Left renal cortex interstitium (tissue), 4 donors: ENCODE measurements at regions not wholly inside any gene's neighbourhood (a gene's known extent, or its start where the extent isn't known, plus 50 kb on each side); places are given as distances from the start of the nearest gene placed in this dataset.
A peak's percentile ranks its signal among the peaks of the same experiment; 100 is the strongest.
"Not testable (repeated sequence)": the region's sequence is repeated elsewhere in the genome, so short reads cannot be mapped to it uniquely, and the experiment has no call there.

Experiments used
- DNase-seq, 4 donors: peaks; one replicate each; pipeline ENCODE4 v3.0.0-alpha.2; 2013; ENCODE audit warnings: low read depth in 4 of 4, low spot score in 2 of 4, missing footprints in 1 of 4

DNA sequence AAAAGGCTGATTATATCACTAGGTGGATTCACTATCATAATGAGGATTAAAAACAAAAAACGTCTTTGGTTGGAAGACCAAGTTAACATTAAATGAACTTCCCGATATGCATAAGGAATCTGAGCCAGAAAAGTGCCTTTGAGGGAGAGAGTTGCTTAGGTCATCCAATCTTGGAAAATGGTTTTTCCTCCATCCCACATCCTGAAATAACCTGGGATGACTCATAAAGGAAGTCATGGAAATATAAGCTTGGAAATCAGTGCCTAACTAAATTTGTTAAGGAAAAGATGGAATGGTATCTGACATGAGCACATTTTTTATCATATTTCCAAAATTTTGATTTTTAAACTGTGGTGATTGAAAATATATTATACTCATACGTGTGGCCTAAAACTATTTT is 66.0 kb downstream of the KBTBD8 start:
- no peak for DNase-seq

DNA sequence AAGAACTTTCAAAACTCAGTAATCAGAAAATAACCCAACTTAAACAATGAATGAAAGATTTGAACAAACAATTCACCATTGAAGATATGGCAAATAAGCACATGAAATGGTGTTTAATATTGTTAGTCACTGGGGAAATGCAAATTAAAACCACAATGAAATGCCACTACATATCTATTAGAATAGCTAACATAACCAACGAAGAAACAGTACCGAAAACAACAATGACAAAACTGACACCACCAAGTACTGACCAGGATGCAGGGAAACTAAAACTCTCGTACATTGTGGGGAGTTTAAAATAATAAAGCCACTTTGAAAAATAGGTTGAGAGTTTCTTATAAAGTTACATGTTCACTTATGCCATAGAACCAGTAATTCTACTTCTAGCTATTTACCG is 69.1 kb downstream of the KBTBD8 start:
- no peak for DNase-seq

DNA sequence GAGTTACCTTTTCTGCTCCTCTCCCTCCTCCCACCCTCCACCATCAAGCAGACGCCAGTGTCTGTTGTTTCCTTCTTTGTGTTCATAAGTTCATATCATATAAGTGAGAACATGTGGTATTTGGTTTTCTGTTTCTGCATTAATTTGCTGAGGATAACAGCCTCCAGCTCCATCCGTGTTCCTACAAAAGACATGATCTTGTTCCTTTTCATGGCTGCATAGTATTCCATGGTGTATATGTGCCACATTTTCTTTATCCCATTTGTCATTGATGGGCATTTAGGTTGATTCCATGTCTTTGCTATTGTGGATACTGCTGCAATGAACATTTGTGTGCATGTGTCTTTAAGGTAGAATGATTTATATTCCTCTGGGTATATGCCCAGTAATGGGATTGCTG is 74.5 kb downstream of the KBTBD8 start:
- DNase-seq: not testable (repeated sequence)

- no peak for DNase-seq
Observed at GRCh38 chr3:67073812-67074211, 75.7 kb downstream of the KBTBD8 start.

DNA sequence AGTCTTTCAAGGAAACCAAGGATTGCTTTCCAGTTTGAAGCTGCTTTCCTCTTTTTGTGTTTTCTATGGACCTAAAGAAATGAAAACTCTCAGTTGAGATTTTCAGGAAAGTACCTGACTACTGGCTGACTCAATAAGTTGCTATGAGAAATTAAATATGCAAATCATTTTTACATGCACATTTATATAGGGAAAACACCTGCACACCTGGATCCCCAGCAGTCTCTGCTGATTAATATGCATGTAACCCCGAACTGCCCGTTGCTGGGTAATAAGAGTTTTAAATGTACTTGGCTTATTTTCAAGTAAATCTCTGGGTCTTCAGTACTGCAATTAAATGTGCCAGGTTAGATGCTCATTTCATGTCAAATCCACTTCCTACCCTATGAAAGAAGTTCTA is 77.2 kb downstream of the KBTBD8 start:
- no peak for DNase-seq

DNA sequence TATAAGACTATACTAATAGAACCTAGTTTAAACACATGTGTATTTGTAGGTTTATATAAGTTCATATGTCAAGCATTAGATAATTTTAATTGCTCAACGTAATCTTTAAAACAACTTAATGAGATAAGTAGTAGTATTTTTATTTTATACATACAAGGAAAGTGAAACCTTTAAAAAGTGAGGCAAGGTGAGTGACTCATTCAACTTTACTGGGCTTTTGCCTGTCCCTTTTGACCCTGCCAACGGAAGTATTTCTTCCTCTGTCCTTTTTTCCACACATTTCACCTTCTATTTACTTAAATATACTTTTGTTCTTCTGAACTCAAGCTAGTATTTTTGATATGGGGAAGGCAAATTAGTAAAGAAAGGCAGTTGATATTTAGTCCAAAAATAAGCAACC is 78.5 kb downstream of the KBTBD8 start:
- no peak for DNase-seq

DNA sequence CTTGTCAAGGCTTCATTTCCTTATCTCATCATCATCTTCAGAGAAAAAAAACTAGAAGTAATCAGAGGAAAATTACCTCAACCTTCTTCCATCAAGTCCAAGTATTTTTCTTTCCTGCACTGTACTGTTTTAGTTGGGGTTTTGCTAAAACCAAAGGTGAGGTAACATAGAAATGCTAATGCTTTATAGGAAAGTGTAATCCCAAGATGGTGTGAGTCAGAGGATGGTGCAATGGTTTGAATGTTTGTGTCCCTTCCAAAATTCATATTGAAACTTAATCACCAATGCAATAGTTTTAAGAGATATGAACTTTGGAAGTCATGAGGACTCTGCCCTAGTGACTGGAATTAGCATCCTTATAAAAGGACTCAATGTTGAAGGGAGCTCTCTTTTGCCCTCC is 79.5 kb downstream of the KBTBD8 start:
- DNase-seq: no peak

DNA sequence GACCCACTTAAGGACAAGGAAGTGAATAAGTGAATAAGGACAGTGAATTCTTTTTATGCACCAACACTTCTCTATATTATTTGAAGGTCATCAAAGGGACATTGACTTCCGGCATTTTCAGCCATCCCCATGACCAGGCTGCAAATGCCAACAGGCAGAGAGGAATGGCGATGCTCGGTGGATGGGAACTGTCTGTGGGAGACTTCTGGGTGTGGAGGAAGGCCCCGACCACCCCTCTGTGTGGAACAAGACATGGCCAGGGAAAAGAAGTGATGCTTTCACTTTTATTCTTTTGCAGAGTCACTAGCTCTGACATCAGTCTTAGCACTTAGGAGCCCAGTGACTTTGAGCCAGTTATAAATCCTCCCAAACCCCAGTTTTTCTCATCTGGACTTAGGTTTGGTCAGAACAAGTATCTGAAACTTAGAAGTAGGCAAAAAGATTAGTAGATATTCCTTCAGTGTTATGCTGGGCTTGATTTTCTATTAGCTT is 84.5 kb downstream of the KBTBD8 start:
- DNase-seq: no peak

DNA sequence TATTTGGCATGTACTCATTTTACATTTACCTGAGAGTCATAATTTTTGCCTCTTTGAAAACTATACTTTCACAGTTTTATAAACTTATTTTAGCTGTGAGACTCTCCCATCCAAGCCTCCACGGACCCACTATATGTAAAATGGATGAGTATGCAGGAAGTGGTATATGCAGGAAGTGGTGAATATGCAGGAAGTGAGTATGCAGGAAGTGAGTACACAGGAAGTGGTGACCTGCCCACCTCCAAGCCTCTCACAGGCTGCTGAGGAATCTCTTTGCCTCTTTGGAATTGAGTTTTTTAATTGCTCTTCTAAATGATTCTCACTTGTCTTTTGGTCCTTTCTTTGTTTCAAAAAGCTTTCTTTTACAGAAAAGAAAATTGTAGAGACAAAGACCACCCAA is 85.2 kb downstream of the KBTBD8 start:
- DNase-seq: no peak

DNA sequence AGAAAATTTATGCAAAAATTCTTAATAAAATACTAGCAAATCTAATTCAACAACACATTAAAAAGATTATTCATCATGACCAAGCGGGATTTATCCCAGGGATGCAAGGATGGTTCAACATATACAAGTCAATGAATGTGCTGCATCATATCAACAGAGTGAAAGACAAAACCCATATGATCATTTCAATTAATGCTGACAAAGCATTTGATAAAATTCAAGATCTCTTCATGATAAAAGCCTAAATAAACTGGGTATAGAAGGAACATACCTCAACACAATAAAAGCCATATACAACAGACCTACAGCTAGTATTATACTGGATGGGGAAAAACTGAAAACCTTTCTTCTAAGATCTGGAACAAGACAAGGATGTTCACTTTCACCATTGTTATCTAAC is 89.7 kb downstream of the KBTBD8 start:
- no peak for DNase-seq

- no peak for DNase-seq
Observed at GRCh38 chr3:67090474-67090873, 92.4 kb downstream of the KBTBD8 start.

- DNase-seq: no peak
Observed at GRCh38 chr3:67093305-67093704, 95.2 kb downstream of the KBTBD8 start.

- no peak for DNase-seq
Observed at GRCh38 chr3:67094167-67094566, 96.1 kb downstream of the KBTBD8 start.

GRCh38 chr3:67094774-67095173 is 96.7 kb downstream of the KBTBD8 start:
- DNase-seq: peak in 1 of 4 donors; percentile 6

DNA sequence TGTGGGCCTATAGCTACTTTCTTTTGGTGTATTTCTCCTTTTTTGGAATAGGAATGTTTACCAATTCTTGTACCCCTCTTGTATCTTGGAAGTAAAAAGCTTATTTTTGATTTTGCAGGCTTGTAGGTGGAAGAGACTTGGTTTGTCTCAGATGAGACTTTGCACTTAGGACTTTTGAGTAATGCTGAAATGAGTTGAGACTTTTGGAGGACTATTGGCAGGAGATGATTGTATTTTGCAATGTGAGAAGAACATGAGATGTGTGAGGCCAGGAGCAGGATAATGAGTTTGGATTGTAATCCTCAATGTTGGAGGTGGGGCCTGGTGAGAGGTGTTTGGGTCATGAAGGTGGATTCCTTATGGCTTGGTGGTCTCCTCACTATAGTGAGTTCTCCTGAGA is 106.3 kb downstream of the KBTBD8 start:
- no peak for DNase-seq

DNA sequence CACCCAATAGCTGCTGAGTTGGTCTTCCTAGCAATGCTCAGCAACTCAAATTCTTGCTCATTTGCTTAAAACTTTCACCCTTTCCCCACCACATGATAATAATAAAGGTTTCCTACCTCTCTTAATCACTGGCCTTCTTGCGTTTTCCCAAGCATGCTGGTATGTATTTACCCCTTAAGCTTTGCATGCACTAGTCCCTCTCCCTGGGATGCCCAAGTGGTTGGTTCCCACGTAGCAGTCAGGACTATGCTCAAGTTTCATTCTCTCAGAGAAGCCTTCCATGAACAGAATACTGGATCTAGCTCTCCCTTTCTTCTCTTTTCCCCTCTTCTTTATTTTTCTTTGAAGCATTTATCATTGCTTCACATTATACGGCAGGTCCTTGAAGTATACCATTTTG is 108.8 kb downstream of the KBTBD8 start:
- no peak for DNase-seq

GRCh38 chr3:67109651-67110204 is 111.6 kb downstream of the KBTBD8 start:
- peak in 3 of 4 donors; percentile 7 to 44 (median 11) for DNase-seq

DNA sequence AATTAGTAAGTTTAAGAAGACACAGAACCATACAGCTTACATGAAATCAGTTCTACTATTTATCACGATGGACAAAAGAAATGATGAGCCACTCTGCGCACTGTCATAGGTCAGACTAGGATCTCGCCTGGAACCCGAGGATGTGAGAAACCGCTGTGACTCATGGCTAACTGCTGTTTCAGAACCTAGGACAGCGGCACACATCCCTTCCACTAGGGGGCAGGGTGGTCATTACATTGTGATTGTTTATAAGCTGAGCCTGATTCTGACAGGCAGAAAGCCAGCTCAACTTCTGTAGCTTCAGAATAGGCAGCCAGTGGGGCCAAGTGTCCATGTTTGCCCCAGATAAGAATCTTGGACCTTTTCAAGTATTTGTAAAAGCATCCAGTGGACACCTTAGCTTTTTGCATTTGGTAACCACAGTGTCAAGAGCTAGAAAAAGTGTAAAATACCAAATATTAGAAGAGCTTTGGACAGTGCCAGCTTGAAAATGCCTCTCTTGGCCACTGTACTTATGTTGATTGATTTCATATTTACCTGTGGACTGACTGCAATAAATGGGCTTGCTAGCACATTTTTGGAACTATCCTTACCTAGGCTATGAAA is 115.8 kb downstream of the KBTBD8 start:
- peak; percentile 42 to 74 (median 58) for DNase-seq

- DNase-seq: no peak
Observed at GRCh38 chr3:67118122-67118521, 120.0 kb downstream of the KBTBD8 start.

DNA sequence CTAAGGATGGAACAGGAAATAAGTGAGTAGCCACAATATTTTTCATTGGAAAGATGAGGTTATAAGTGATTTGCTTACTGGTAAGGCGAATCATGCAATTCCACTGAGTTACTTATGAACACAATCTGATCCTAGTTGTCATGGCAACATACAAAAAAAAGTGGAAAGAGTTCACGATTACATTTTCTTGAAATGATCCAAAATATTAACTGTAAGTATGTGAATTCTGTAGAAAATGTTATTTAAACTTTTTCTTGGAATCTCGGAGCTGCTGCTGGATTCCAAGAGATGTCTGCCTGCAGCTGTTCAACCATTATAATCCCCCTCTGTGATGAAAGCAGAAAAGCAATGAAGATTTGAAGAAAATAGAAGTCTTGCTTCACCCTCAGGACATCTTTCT is 120.5 kb downstream of the KBTBD8 start:
- no peak for DNase-seq

DNA sequence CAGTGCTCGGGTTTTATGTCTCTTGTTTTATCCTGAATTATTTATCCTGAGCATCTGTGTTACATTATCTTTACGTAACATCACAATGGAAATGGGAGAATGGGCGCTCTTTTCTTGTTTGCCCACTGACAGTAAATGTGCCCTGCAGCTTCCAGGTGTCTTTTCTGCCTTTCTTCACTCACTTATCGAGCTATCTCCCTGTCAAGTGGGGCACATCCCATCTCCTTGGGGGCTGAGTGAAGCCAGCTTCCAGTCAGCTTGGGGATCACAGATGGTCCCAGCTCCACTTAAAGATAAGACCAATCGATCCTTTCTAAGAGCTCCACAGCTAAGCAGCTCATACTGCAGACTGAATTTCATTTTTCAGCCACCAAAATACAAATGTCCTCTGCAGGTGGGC is 125.8 kb downstream of the KBTBD8 start:
- no peak for DNase-seq

DNA sequence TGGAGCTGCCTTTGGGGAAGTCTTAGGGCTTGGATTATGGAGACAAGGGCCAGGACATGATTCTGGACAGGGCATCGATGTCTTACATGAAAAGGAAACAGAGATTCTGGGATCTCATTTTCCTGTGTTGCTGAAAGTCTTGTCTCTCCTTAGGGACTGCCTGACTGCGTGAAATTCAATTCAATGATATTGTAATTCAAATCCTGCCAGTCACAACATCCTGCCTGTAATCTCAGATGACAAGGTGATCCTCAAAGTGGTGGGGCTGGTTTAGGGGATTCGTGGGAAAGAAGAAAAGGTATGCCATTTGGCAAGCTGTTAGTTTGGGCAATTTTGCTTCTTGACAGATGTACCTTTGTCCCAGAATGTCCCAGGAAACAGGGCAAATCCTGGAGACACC is 129.1 kb downstream of the KBTBD8 start:
- no peak for DNase-seq

DNA sequence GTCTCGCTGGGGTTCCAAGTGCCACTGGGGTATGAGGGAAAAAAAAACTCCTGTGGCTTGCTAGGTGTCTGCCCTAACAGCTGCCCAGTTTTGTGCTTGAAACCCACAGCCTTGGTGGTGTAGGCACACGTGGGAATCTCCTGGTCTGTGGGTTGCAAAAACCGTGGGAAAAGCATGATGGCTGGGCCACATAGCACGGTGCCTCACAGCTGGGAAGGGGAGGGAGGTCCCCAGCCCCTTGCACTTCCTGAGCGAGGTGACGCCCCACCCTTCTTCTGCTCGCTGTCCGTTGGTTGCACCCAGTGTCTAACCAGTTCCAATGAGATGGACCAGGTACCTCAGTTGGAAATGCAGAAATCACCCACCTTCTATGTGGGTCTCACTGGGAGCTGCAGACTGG is 144.3 kb downstream of the KBTBD8 start:
- DNase-seq: no peak
